Activated naive CD8-positive, alpha-beta T cell (primary cell): ENCODE measurements at regions not wholly inside any gene's neighbourhood (a gene's known extent, or its start where the extent isn't known, plus 50 kb on each side); places are given as distances from the start of the nearest gene placed in this dataset.
A peak's percentile ranks its signal among the peaks of the same experiment; 100 is the strongest.
"Not testable (repeated sequence)": the region's sequence is repeated elsewhere in the genome, so short reads cannot be mapped to it uniquely, and the experiment has no call there.

Source experiments
- H3K27ac Mint-ChIP-seq: one replicate; pipeline ENCODE4 v1.8.0; 2021; ENCODE audit warnings: mixed read lengths
- H3K27me3 Mint-ChIP-seq: one replicate; pipeline ENCODE4 v1.8.0; 2021; ENCODE audit warnings: mixed read lengths
- H3K36me3 Mint-ChIP-seq: one replicate; pipeline ENCODE4 v1.8.0; 2021; ENCODE audit warnings: mixed read lengths
- H3K4me1 Mint-ChIP-seq: one replicate; pipeline ENCODE4 v1.8.0; 2021; ENCODE audit warnings: low read depth, mixed read lengths
- H3K4me3 Mint-ChIP-seq: one replicate; pipeline ENCODE4 v1.8.0; 2021; ENCODE audit warnings: mild to moderate bottlenecking, mixed read lengths
- H3K9me3 Mint-ChIP-seq: one replicate; pipeline ENCODE4 v1.8.0; 2021; ENCODE audit warnings: low read depth, mixed read lengths

- H3K27me3 Mint-ChIP-seq: no peaks in the 10 kb centered on the region
- no peaks in the 10 kb centered on the region for H3K4me1 Mint-ChIP-seq
- H3K4me3 Mint-ChIP-seq: no peak overlapping the region
- H3K36me3 Mint-ChIP-seq: peaks cover 4% of the 10 kb centered on the region
- no peak overlapping the region for H3K27ac Mint-ChIP-seq
- peaks cover 6% of the 10 kb centered on the region for H3K9me3 Mint-ChIP-seq
Observed at GRCh38 chr6:157727629-157728182, 95.3 kb upstream of the SNX9 start.

DNA sequence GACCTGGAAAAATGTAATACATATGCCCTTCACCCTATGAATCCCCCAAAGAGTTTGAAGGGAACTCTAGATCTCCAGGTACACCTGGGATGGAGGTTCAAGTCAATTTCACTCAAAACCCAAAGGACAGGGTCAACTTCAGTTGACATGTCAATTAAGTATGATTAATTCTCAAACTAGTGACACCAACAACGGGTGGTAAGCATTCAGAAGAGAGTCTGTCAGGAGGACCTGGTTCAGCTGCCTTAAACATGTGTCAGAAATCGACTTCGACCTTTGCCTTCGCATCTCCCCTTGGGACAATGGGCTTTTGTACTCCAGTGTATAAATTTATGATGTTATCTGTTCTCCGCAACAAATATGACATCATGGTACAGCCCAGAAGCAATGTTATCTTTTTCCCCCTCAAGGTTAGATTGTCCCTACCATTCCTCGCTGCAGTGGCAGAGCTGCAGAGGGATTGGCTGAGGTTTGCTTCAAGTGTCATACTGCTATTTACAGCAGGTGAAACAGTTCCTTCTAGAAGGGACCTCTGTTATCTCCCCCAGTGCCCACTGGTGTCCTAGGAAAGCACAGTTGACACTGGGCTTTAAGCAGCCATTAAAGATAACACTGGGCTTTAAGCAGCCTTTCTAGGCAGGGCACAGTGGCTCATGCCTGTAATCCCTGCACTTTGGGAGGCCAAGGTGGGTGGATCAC, 94.7 kb upstream of the SNX9 start:
- no peak overlapping the region for H3K27ac Mint-ChIP-seq
- no peaks in the 10 kb centered on the region for H3K27me3 Mint-ChIP-seq
- peaks cover 6% of the 10 kb centered on the region for H3K9me3 Mint-ChIP-seq
- H3K4me3 Mint-ChIP-seq: no peak overlapping the region
- no peaks in the 10 kb centered on the region for H3K4me1 Mint-ChIP-seq
- H3K36me3 Mint-ChIP-seq: peaks cover 4% of the 10 kb centered on the region

GRCh38 chr6:157731221-157731620, 91.8 kb upstream of the SNX9 start:
- Mint-ChIP-seq H3K27ac (peak overlapping the region; percentile 41), H3K36me3 (no peaks in the 10 kb centered on the region), H3K4me3 (no peak overlapping the region), H3K4me1 (no peaks in the 10 kb centered on the region), H3K9me3 (no peaks in the 10 kb centered on the region), H3K27me3 (no peaks in the 10 kb centered on the region)

DNA sequence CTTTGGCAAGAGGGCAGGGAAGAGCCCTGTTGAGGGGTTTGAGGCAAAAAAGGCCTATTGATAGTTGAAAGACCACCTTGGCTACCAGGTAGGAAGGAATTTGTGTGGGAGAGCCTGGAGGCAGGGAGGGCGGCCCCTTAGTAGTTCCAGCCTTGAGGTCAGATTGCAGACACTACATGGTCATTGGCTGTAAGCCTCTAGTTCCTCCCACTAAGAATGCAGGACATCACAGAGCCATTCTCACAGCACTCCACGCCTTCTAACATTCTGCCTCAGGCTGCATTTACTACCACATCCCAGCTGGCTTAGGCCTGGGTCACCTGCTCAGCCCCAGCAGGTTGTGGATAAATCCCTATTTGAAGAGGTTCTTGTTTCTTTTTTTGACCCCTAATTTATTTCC, 91.0 kb upstream of the SNX9 start:
- H3K9me3 Mint-ChIP-seq: no peaks in the 10 kb centered on the region
- no peaks in the 10 kb centered on the region for H3K4me1 Mint-ChIP-seq
- H3K4me3 Mint-ChIP-seq: no peak overlapping the region
- H3K27ac Mint-ChIP-seq: no peak overlapping the region
- no peaks in the 10 kb centered on the region for H3K27me3 Mint-ChIP-seq
- no peaks in the 10 kb centered on the region for H3K36me3 Mint-ChIP-seq

DNA sequence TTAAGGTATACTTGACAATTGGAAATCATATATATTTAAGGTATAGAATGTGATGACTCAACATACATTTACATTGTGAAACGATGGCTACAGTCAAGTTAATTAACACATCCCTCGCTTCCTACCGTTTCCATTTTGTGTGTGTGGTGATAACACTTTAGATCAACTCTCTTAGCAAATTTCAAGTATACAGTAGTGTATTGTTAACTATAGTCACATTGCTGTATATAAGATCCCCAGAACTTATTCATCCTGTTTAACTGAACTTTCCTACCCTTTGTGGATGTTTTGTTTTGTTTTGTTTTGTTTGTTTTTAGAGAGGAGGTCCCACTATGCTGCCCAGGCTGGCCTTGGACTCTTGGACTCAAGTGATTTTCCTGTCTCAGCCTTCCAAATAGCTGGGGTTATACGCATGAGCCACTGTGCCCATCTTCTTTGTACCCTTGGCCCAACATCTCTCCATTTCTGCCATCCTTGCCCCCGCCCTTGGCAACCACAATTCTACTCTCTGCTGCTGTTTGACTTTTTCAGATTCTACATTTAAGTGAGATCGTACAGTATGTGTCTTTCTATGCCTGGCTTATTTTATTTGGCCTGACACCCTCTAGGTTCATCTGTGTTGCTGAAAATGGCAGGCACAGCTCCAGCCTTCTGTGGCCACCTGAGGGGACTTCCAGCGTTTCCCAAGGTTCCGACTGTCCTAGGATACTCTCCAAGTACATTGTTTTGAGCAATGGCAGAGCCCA, 90.5 kb upstream of the SNX9 start:
- Mint-ChIP-seq H3K36me3 (no peaks in the 10 kb centered on the region), H3K9me3 (no peaks in the 10 kb centered on the region), H3K4me1 (no peaks in the 10 kb centered on the region), H3K27me3 (no peaks in the 10 kb centered on the region), H3K4me3 (no peak overlapping the region), H3K27ac (no peak overlapping the region)

DNA sequence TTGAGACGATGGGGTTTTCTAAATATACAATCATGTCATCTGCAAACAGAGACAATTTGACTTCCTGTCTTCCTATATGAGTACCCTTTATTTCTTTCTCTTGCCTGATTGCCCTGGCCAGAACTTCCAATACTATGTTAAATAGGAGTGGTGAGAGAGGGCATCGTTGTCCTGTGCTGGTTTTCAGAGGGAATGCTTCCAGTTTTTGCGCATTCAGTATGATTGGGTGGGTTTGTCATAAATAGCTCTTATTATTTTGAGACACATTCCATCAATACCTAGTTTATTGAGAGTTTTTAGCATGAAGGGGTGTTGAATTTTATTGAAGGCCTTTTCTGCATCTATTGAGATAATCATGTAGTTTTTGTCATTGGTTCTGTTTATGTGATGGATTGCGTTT, 86.5 kb upstream of the SNX9 start:
- not testable (repeated sequence) for H3K4me1 Mint-ChIP-seq, H3K4me3 Mint-ChIP-seq, H3K36me3 Mint-ChIP-seq, H3K27me3 Mint-ChIP-seq, H3K27ac Mint-ChIP-seq, H3K9me3 Mint-ChIP-seq

DNA sequence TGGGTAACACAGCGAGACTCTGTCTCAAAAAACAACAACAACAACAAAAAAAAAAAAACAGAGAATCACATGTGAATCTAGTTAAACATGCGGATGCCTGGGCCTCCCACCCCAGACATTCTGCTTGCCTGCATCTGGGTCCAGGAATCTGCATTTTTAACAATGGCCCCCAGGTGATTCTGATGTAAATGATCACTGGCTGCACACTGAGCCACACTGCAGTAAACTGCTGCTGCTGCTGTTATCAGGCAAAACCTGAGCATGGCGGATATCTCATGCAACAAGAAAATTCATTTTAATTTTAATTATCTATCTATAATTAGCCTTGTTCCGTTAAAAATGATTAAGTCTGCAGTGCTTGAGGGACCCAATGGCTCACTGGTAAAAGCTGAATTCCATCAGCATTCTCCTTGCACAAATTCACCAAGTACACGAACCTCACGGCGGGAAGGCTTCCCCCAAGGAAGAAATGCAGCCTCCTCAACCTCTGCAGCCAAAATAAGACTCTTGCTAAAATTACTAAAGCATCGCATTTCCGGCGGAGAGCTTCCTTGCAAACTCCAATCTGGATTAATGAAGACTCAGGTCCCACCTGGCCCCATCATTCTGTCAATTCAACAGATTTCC, 81.6 kb upstream of the SNX9 start:
- no peaks in the 10 kb centered on the region for H3K4me1 Mint-ChIP-seq
- H3K27me3 Mint-ChIP-seq: no peaks in the 10 kb centered on the region
- H3K36me3 Mint-ChIP-seq: no peaks in the 10 kb centered on the region
- no peaks in the 10 kb centered on the region for H3K9me3 Mint-ChIP-seq
- no peak overlapping the region for H3K4me3 Mint-ChIP-seq
- H3K27ac Mint-ChIP-seq: no peak overlapping the region

DNA sequence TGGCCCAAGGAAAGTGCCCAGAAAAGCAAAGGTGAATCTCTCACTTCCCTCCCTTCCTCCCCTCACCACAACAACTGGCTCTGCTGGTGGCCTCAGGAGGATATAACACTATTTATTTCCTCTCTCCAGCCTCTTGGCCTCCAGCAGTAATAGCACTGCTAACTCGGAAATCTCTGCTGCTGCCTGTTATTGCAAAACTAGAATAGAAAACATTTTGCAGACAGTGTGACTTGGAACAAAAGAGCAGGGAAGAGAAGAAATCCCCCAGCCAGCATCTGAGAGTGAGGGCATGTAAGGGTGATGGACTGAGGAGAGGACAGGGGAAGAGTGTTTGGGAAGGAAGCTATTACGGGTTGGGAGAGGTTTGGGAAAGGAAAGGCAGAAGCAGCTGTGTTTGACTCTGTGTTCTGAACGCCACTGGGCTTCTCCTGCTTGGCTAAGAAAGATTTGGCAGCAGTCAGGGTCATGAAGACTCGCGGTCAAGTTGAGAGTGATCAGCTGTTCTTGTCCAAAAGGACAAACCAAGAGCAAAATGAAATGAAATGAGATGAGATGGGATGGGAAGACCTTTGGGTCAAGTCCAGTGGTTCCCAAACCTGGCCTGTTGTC, 81.0 kb upstream of the SNX9 start:
- Mint-ChIP-seq H3K9me3 (no peaks in the 10 kb centered on the region), H3K27ac (no peak overlapping the region), H3K36me3 (no peaks in the 10 kb centered on the region), H3K4me1 (peaks cover 2% of the 10 kb centered on the region), H3K4me3 (no peak overlapping the region), H3K27me3 (no peaks in the 10 kb centered on the region)

GRCh38 chr6:157744102-157744601, 78.9 kb upstream of the SNX9 start:
- Mint-ChIP-seq H3K9me3 (no peaks in the 10 kb centered on the region), H3K4me1 (peaks cover 16% of the 10 kb centered on the region), H3K27me3 (no peaks in the 10 kb centered on the region), H3K36me3 (no peaks in the 10 kb centered on the region), H3K27ac (no peak overlapping the region), H3K4me3 (no peak overlapping the region)

- H3K4me3 Mint-ChIP-seq: no peak overlapping the region
- peaks cover 41% of the 10 kb centered on the region for H3K4me1 Mint-ChIP-seq
- peak overlapping the region; percentile 11 for H3K27ac Mint-ChIP-seq
- no peaks in the 10 kb centered on the region for H3K27me3 Mint-ChIP-seq
- H3K36me3 Mint-ChIP-seq: peaks cover 6% of the 10 kb centered on the region
- peaks cover 5% of the 10 kb centered on the region for H3K9me3 Mint-ChIP-seq
Observed at GRCh38 chr6:157746897-157747296, 76.1 kb upstream of the SNX9 start.

DNA sequence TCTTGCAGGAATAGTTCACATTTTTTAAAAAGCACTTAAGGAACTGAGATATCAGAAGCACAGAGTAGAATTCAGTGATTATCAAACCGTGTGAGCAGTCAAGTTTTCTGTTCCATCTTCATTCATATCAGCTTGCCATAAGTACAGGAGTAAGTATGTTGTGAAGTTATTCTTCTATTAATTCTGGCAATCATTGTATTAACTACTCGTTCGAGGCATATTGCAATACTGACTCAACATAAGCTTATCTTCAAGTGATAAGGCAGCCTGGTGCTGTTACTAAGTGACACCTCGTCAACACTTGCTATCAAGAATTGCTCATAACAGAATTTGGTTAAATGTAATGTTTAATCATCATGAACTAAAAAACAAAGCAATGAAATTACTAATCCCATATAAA, 75.7 kb upstream of the SNX9 start:
- Mint-ChIP-seq H3K9me3 (peaks cover 5% of the 10 kb centered on the region), H3K4me3 (no peak overlapping the region), H3K27ac (peak overlapping the region; percentile 11), H3K4me1 (peaks cover 45% of the 10 kb centered on the region), H3K27me3 (no peaks in the 10 kb centered on the region), H3K36me3 (peaks cover 6% of the 10 kb centered on the region)

GRCh38 chr6:157748839-157749571, 74.0 kb upstream of the SNX9 start:
- peak overlapping the region; percentile 94 for H3K27ac Mint-ChIP-seq
- H3K27me3 Mint-ChIP-seq: no peaks in the 10 kb centered on the region
- H3K4me3 Mint-ChIP-seq: peak overlapping the region; percentile 51
- peaks cover 9% of the 10 kb centered on the region for H3K36me3 Mint-ChIP-seq
- H3K4me1 Mint-ChIP-seq: peaks cover 60% of the 10 kb centered on the region
- peaks cover 5% of the 10 kb centered on the region for H3K9me3 Mint-ChIP-seq

GRCh38 chr6:157750973-157751372, 72.1 kb upstream of the SNX9 start:
- peak overlapping the region; percentile 97 for H3K27ac Mint-ChIP-seq
- peaks cover 80% of the 10 kb centered on the region for H3K4me1 Mint-ChIP-seq
- H3K4me3 Mint-ChIP-seq: peak overlapping the region; percentile 40
- H3K27me3 Mint-ChIP-seq, H3K36me3 Mint-ChIP-seq, H3K9me3 Mint-ChIP-seq: not testable (repeated sequence)

DNA sequence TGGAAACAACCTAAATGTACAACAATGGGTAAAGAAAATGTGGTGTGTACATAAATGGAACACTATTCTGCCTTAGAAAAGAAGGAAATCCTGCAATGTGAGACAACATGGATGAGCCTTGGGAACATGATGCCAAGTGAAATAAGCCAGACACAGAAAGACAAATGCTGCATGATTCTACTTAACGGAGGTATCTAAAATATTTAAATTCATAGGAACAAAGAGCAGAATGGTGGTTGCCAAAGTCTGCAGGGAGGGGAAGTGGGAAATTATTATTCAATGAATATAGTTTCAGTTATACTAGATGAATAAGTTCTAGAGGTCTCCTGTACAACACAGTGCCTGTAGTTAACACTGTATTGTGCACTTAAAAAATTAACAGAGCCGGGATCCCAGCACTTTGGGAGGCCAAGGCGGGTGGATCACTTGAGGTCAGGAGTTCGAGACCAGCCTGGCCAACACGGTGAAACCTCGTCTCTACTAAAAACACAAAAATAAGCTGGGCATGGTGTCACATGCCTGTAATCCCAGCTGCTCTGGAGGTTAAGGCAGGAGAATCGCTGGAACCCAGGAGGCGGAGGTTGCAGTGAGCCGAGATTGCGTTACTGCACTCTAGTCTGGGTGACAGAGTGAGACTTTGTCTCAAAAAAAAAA, 71.4 kb upstream of the SNX9 start:
- Mint-ChIP-seq H3K4me1 (peaks cover 87% of the 10 kb centered on the region), H3K27ac (peak overlapping the region; percentile 97), H3K4me3 (peak overlapping the region; percentile 69), H3K27me3 (no peaks in the 10 kb centered on the region), H3K9me3 (peaks cover 5% of the 10 kb centered on the region), H3K36me3 (peaks cover 9% of the 10 kb centered on the region)
